IPS-20b (cell line): ENCODE measurements at regions not wholly inside any gene's neighbourhood (a gene's known extent, or its start where the extent isn't known, plus 50 kb on each side); places are given as distances from the start of the nearest gene placed in this dataset.

ENCODE experiments used
- H3K27ac ChIP-seq: one replicate; pipeline ENCODE4 v1.5.1; 2013; ENCODE audit warnings: low read length
- H3K27me3 ChIP-seq: 2 replicates; pipeline ENCODE4 v1.6.1; 2013; ENCODE audit warnings: mild to moderate bottlenecking, low read length, inconsistent platforms; ENCODE audit not compliant: insufficient read depth
- H3K36me3 ChIP-seq: 2 replicates; pipeline ENCODE4 v1.6.1; 2013; ENCODE audit warnings: low read depth, mild to moderate bottlenecking, inconsistent platforms, low read length, moderate library complexity; ENCODE audit not compliant: insufficient read depth
- H3K4me1 ChIP-seq: 2 replicates; pipeline ENCODE4 v1.6.1; 2013; ENCODE audit warnings: mild to moderate bottlenecking, control low read depth, inconsistent platforms, low read length, moderate library complexity; ENCODE audit not compliant: insufficient read depth
- H3K4me3 ChIP-seq: 2 replicates; pipeline ENCODE4 v1.5.1; 2013; ENCODE audit warnings: mild to moderate bottlenecking, low read length, inconsistent platforms
- H3K9ac ChIP-seq: 2 replicates; pipeline ENCODE4 v1.6.1; 2013; ENCODE audit warnings: low read depth, mild to moderate bottlenecking, inconsistent platforms, low read length, moderate library complexity
- H3K9me3 ChIP-seq: 2 replicates; pipeline ENCODE4 v1.6.1; 2013; ENCODE audit warnings: mild to moderate bottlenecking, low read depth, low read length, inconsistent platforms; ENCODE audit not compliant: insufficient read depth

GRCh38 chr6:133740218-133740617 lies 148.7 kb upstream of the TCF21 start:
- Histone ChIP-seq H3K4me1 (peaks cover 3% of the 10 kb centered on the region; the same call in 1 of the 2 replicates), H3K9me3 (no peaks in the 10 kb centered on the region), H3K27me3 (no peaks in the 10 kb centered on the region), H3K27ac (no peak overlapping the region), H3K9ac (no peak overlapping the region), H3K36me3 (no peaks in the 10 kb centered on the region), H3K4me3 (no peak overlapping the region)

- no peak overlapping the region for H3K4me3 ChIP-seq
- no peak overlapping the region for H3K9ac ChIP-seq
- peaks cover 3% of the 10 kb centered on the region; the same call in 1 of the 2 replicates for H3K4me1 ChIP-seq
- no peaks in the 10 kb centered on the region for H3K36me3 ChIP-seq
- H3K27me3 ChIP-seq = no peaks in the 10 kb centered on the region
- no peak overlapping the region for H3K27ac ChIP-seq
- no peaks in the 10 kb centered on the region for H3K9me3 ChIP-seq
These were observed 148.1 kb upstream of the TCF21 start for GRCh38 chr6:133740816-133741215.

GRCh38 chr6:133741375-133741861 lies 147.5 kb upstream of the TCF21 start:
- H3K27ac ChIP-seq = no peak overlapping the region
- H3K4me3 ChIP-seq = no peak overlapping the region
- no peak overlapping the region for H3K9ac ChIP-seq
- no peaks in the 10 kb centered on the region for H3K27me3 ChIP-seq
- H3K4me1 ChIP-seq = peaks cover 3% of the 10 kb centered on the region; the same call in 1 of the 2 replicates
- H3K36me3 ChIP-seq = no peaks in the 10 kb centered on the region
- H3K9me3 ChIP-seq = no peaks in the 10 kb centered on the region

GRCh38 chr6:133743621-133744020 lies 145.3 kb upstream of the TCF21 start:
- H3K9ac ChIP-seq = no peak overlapping the region
- H3K4me3 ChIP-seq = no peak overlapping the region
- H3K27me3 ChIP-seq = no peaks in the 10 kb centered on the region
- H3K4me1 ChIP-seq = no peaks in the 10 kb centered on the region
- H3K9me3 ChIP-seq = no peaks in the 10 kb centered on the region
- H3K36me3 ChIP-seq = no peaks in the 10 kb centered on the region
- H3K27ac ChIP-seq = no peak overlapping the region

- H3K27me3 ChIP-seq = no peaks in the 10 kb centered on the region
- no peak overlapping the region for H3K4me3 ChIP-seq
- H3K4me1 ChIP-seq = no peaks in the 10 kb centered on the region
- no peaks in the 10 kb centered on the region for H3K36me3 ChIP-seq
- H3K27ac ChIP-seq = no peak overlapping the region
- H3K9ac ChIP-seq = no peak overlapping the region
- H3K9me3 ChIP-seq = no peaks in the 10 kb centered on the region
These were observed 142.5 kb upstream of the TCF21 start for GRCh38 chr6:133746417-133746770.

GRCh38 chr6:133748628-133749027 lies 140.3 kb upstream of the TCF21 start:
- H3K27ac ChIP-seq = no peak overlapping the region
- H3K4me3 ChIP-seq = no peak overlapping the region
- no peaks in the 10 kb centered on the region for H3K36me3 ChIP-seq
- no peaks in the 10 kb centered on the region for H3K27me3 ChIP-seq
- H3K9me3 ChIP-seq = no peaks in the 10 kb centered on the region
- no peaks in the 10 kb centered on the region for H3K4me1 ChIP-seq
- H3K9ac ChIP-seq = no peak overlapping the region

GRCh38 chr6:133749427-133749826 lies 139.5 kb upstream of the TCF21 start:
- no peaks in the 10 kb centered on the region for H3K36me3 ChIP-seq
- no peaks in the 10 kb centered on the region for H3K27me3 ChIP-seq
- H3K4me3 ChIP-seq = no peak overlapping the region
- H3K27ac ChIP-seq = no peak overlapping the region
- no peak overlapping the region for H3K9ac ChIP-seq
- H3K4me1 ChIP-seq = no peaks in the 10 kb centered on the region
- H3K9me3 ChIP-seq = no peaks in the 10 kb centered on the region

GRCh38 chr6:133752129-133752528 lies 136.8 kb upstream of the TCF21 start:
- Histone ChIP-seq H3K9me3 (no peaks in the 10 kb centered on the region), H3K9ac (no peak overlapping the region)

GRCh38 chr6:133753756-133754155 lies 135.2 kb upstream of the TCF21 start:
- Histone ChIP-seq H3K4me1 (no peaks in the 10 kb centered on the region), H3K36me3 (no peaks in the 10 kb centered on the region), H3K4me3 (no peak overlapping the region), H3K9me3 (no peaks in the 10 kb centered on the region), H3K27me3 (no peaks in the 10 kb centered on the region), H3K9ac (no peak overlapping the region), H3K27ac (no peak overlapping the region)

More at GRCh38 chr6:133752129-133752528, 136.8 kb upstream of the TCF21 start:
- Histone ChIP-seq H3K4me1 (no peaks in the 10 kb centered on the region), H3K27ac (no peak overlapping the region), H3K27me3 (no peaks in the 10 kb centered on the region), H3K36me3 (no peaks in the 10 kb centered on the region), H3K4me3 (no peak overlapping the region)

- no peaks in the 10 kb centered on the region for H3K4me1 ChIP-seq
- H3K36me3 ChIP-seq = no peaks in the 10 kb centered on the region
- H3K4me3 ChIP-seq = no peak overlapping the region
- no peaks in the 10 kb centered on the region for H3K27me3 ChIP-seq
- no peak overlapping the region for H3K9ac ChIP-seq
- H3K9me3 ChIP-seq = no peaks in the 10 kb centered on the region
- no peak overlapping the region for H3K27ac ChIP-seq
These were observed 134.6 kb upstream of the TCF21 start for GRCh38 chr6:133754298-133754697.

GRCh38 chr6:133756078-133756695 lies 132.7 kb upstream of the TCF21 start:
- Histone ChIP-seq H3K27me3 (no peaks in the 10 kb centered on the region), H3K4me1 (no peaks in the 10 kb centered on the region), H3K27ac (no peak overlapping the region), H3K4me3 (no peak overlapping the region), H3K36me3 (no peaks in the 10 kb centered on the region), H3K9ac (no peak overlapping the region), H3K9me3 (no peaks in the 10 kb centered on the region)

GRCh38 chr6:133757335-133757734 lies 131.6 kb upstream of the TCF21 start:
- Histone ChIP-seq H3K9me3 (no peaks in the 10 kb centered on the region), H3K27me3 (no peaks in the 10 kb centered on the region), H3K4me1 (no peaks in the 10 kb centered on the region), H3K4me3 (no peak overlapping the region), H3K36me3 (no peaks in the 10 kb centered on the region), H3K9ac (no peak overlapping the region), H3K27ac (no peak overlapping the region)
